Keratinocyte (primary cell): ENCODE measurements at regions not wholly inside any gene's neighbourhood (a gene's known extent, or its start where the extent isn't known, plus 50 kb on each side); places are given as distances from the start of the nearest gene placed in this dataset.
"Not testable (repeated sequence)": the region's sequence is repeated elsewhere in the genome, so short reads cannot be mapped to it uniquely, and the experiment has no call there.

Source experiments
- DNase-seq: peaks from one replicate; pipeline ENCODE4 v3.0.0-alpha.2; 2011; ENCODE audit warnings: low read depth, missing footprints, low spot score
- FAIRE-seq: peaks from 2 replicates; lab custom pipeline; 2011; peaks lifted over from hg19 to GRCh38; lab: Jason Lieb, UNC
- H2AFZ ChIP-seq: 2 replicates; pipeline ENCODE4 v1.6.0; 2012; ENCODE audit warnings: low read length, control low read depth, inconsistent platforms; ENCODE audit not compliant: control insufficient read depth
- H3K27ac ChIP-seq: 2 replicates; pipeline ENCODE4 v1.5.1; 2011; ENCODE audit warnings: low read length; ENCODE audit not compliant: control insufficient read depth, insufficient read depth
- H3K27me3 ChIP-seq: 3 replicates; pipeline ENCODE4 v1.6.0; 2011; ENCODE audit warnings: low read length; ENCODE audit not compliant: control insufficient read depth, insufficient read depth; ENCODE audit errors: extremely low read depth
- H3K36me3 ChIP-seq, 2 experiments: 2 replicates in 1 of 2; 3 replicates in 1 of 2; pipeline ENCODE4 v1.5.1; 2011; ENCODE audit warnings: low read length in 2 of 2, mild to moderate bottlenecking in 1 of 2; ENCODE audit not compliant: control insufficient read depth in 2 of 2, insufficient read depth in 2 of 2; ENCODE audit errors: extremely low read depth in 1 of 2
- H3K4me1 ChIP-seq: 3 replicates; pipeline ENCODE4 v1.5.1; 2011; ENCODE audit warnings: low read length; ENCODE audit not compliant: control insufficient read depth, insufficient read depth; ENCODE audit errors: extremely low read depth
- H3K4me2 ChIP-seq: 3 replicates; pipeline ENCODE4 v1.6.0; 2011; ENCODE audit warnings: low read depth, low read length; ENCODE audit not compliant: control insufficient read depth, insufficient read depth; ENCODE audit errors: extremely low read depth
- H3K4me3 ChIP-seq, 3 experiments: fragments of 200-600 bp in 1 of 3; sonication (generic) in 1 of 3; 2 replicates in 2 of 3; 3 replicates in 1 of 3; pipeline ENCODE4 v1.5.1; 2011 to 2016; ENCODE audit warnings: low read length in 3 of 3, mild to moderate bottlenecking in 3 of 3, control low read depth in 2 of 3, inconsistent platforms in 1 of 3, low read depth in 1 of 3, mixed read lengths in 1 of 3, mixed run types in 1 of 3, moderate library complexity in 1 of 3; ENCODE audit not compliant: control insufficient read depth in 2 of 3, insufficient read depth in 2 of 3; ENCODE audit errors: extremely low read depth in 1 of 3
- H3K79me2 ChIP-seq: 2 replicates; pipeline ENCODE4 v1.6.0; 2012; ENCODE audit warnings: low read length; ENCODE audit not compliant: control insufficient read depth, insufficient read depth
- H3K9ac ChIP-seq: 3 replicates; pipeline ENCODE4 v1.6.0; 2011; ENCODE audit warnings: low read length; ENCODE audit not compliant: control insufficient read depth, insufficient read depth; ENCODE audit errors: extremely low read depth
- H3K9me1 ChIP-seq: 3 replicates; pipeline ENCODE4 v1.6.0; 2011; ENCODE audit warnings: low read length; ENCODE audit not compliant: control insufficient read depth, insufficient read depth; ENCODE audit errors: extremely low read depth
- H3K9me3 ChIP-seq: 2 replicates; pipeline ENCODE4 v1.5.1; 2012; ENCODE audit warnings: low read depth, low read length; ENCODE audit not compliant: control insufficient read depth
- H4K20me1 ChIP-seq: 3 replicates; pipeline ENCODE4 v1.6.0; 2011; ENCODE audit warnings: low read length; ENCODE audit not compliant: control insufficient read depth, insufficient read depth; ENCODE audit errors: extremely low read depth
- CTCF ChIP-seq, 3 experiments: IDR thresholded peaks in 1 of 3; conservative IDR thresholded peaks in 1 of 3; optimal IDR thresholded peaks in 1 of 3; 2 replicates in 2 of 3; 3 replicates in 1 of 3; pipeline versions ENCODE3 to v1.5.1; 2011; ENCODE audit warnings: low read length in 3 of 3, mild to moderate bottlenecking in 3 of 3, moderate library complexity in 2 of 3, control low read depth in 1 of 3, inconsistent platforms in 1 of 3; ENCODE audit not compliant: insufficient read depth in 2 of 3; ENCODE audit errors: extremely low read depth in 1 of 3
- dilution Hi-C: fragments of 300-500 bp; cut with MboI; formaldehyde crosslinking; loops from one replicate; pipeline ENCODE4 v1.7.0; 2020; ENCODE audit warnings: low sequenced_read_pairs; ENCODE audit not compliant: extremely low pct_ligation_motif_present

GRCh38 chr17:45592433-45592923 lies 102.0 kb upstream of the PLEKHM1 start:
- H3K36me3 ChIP-seq, H3K79me2 ChIP-seq, H3K9me3 ChIP-seq, H3K27me3 ChIP-seq, H3K4me2 ChIP-seq, H3K9me1 ChIP-seq, H2AFZ ChIP-seq, H3K4me3 ChIP-seq, H3K4me1 ChIP-seq, DNase-seq, H4K20me1 ChIP-seq, dilution Hi-C loops, H3K27ac ChIP-seq, H3K9ac ChIP-seq: not testable (repeated sequence)
- peak; percentile 62 for FAIRE-seq
- peak in 2 of 3 experiments; percentile 49 to 64 for TF ChIP-seq CTCF (optimal IDR thresholded peaks at IDR 0.05 in 1 of 3, IDR thresholded peaks at IDR 0.05 in 1 of 3, conservative IDR thresholded peaks at IDR 0.05 in 1 of 3; ENCODE audit: extremely low read depth in 1 of 3, insufficient read depth in 2 of 3, low read length in 3 of 3)

DNA sequence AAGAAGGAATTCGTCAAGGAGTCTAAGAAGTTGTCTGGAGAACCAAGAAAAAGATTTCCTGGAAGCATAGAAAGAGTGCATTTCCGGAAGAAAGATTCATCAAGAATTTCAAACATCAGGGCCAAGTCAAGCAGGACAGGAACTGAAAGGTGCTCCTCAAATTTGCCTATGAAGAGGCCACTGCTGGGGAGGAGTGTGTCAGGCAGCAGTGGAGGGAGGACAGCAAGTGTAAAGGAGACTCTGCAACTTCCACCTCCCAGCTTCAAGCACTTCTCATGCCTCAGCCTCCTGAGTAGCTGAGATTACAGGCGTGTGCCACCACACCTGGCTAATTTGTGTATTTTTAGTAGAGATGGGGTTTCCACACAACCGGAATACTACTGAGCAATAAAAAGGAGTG lies 105.8 kb upstream of the PLEKHM1 start:
- H3K4me2 ChIP-seq, H2AFZ ChIP-seq, H3K4me1 ChIP-seq, H3K36me3 ChIP-seq, H3K9me3 ChIP-seq, FAIRE-seq, H3K27me3 ChIP-seq, H3K4me3 ChIP-seq, H3K79me2 ChIP-seq, H4K20me1 ChIP-seq, dilution Hi-C loops, H3K9me1 ChIP-seq, DNase-seq, H3K9ac ChIP-seq, H3K27ac ChIP-seq: not testable (repeated sequence)

- H3K27me3 ChIP-seq, dilution Hi-C loops, DNase-seq, H3K4me2 ChIP-seq, H3K4me3 ChIP-seq, H4K20me1 ChIP-seq, H3K4me1 ChIP-seq, H3K9ac ChIP-seq, H3K9me1 ChIP-seq, H3K27ac ChIP-seq, H2AFZ ChIP-seq, H3K36me3 ChIP-seq, FAIRE-seq, H3K79me2 ChIP-seq, H3K9me3 ChIP-seq: not testable (repeated sequence)
These were observed 109.8 kb upstream of the PLEKHM1 start for GRCh38 chr17:45600052-45601012.

- FAIRE-seq, H2AFZ ChIP-seq, H3K27ac ChIP-seq, DNase-seq, H3K79me2 ChIP-seq, H3K9me1 ChIP-seq, H3K4me1 ChIP-seq, dilution Hi-C loops, H3K4me3 ChIP-seq, H3K9ac ChIP-seq, H3K4me2 ChIP-seq, H3K9me3 ChIP-seq, H3K36me3 ChIP-seq, H4K20me1 ChIP-seq, H3K27me3 ChIP-seq: not testable (repeated sequence)
These were observed 110.5 kb upstream of the PLEKHM1 start for GRCh38 chr17:45601013-45601412.
